Tibial artery (tissue), 4 donors: ENCODE measurements at regions not wholly inside any gene's neighbourhood (a gene's known extent, or its start where the extent isn't known, plus 50 kb on each side); places are given as distances from the start of the nearest gene placed in this dataset.
A peak's percentile ranks its signal among the peaks of the same experiment; 100 is the strongest.
"Not testable (repeated sequence)": the region's sequence is repeated elsewhere in the genome, so short reads cannot be mapped to it uniquely, and the experiment has no call there.

ENCODE experiments used
- DNase-seq, 2 donors: peaks; one replicate each; pipeline ENCODE4 v3.0.0-alpha.2; 2019
- H3K27ac ChIP-seq, 2 donors: fragments of 200-600 bp; sonication (generic) in 1 of 2; 1 replicate in 1 of 2; 2 replicates in 1 of 2; pipeline ENCODE4 v1.5.1; 2018 to 2019; ENCODE audit warnings: mild to moderate bottlenecking in 1 of 2
- H3K27me3 ChIP-seq, 2 donors: fragments of 200-600 bp; sonication (generic) in 1 of 2; one replicate each; pipeline versions ENCODE4 v1.5.1 to v1.6.0; 2016 to 2019
- H3K36me3 ChIP-seq, 3 donors: fragments of 200-600 bp; sonication (generic) in 2 of 3; one replicate each; pipeline ENCODE4 v1.5.1; 2016 to 2019; ENCODE audit warnings: mild to moderate bottlenecking in 2 of 3
- H3K4me1 ChIP-seq, 4 donors: fragments of 200-600 bp; sonication (generic) in 2 of 4; 1 replicate in 3 of 4; 2 replicates in 1 of 4; pipeline ENCODE4 v1.5.1; 2016 to 2019
- H3K4me3 ChIP-seq, 2 donors: fragments of 200-600 bp; sonication (generic) in 1 of 2; 1 replicate in 1 of 2; 2 replicates in 1 of 2; pipeline ENCODE4 v1.5.1; 2018 to 2019; ENCODE audit warnings: mild to moderate bottlenecking in 2 of 2
- H3K9me3 ChIP-seq, 3 donors: fragments of 200-600 bp; sonication (generic) in 1 of 3; one replicate each; pipeline ENCODE4 v1.5.1; 2016 to 2019
- intact Hi-C: fragments of 100-400 bp; cut with DNase I; formaldehyde crosslinking; loops from one replicate; pipeline ENCODE4 v1.15.0; 2023; ENCODE audit warnings: low total_unique reads

GRCh38 chr14:19511055-19511454 lies 76.9 kb upstream of the POTEG start:
- H3K9me3 ChIP-seq, H3K27me3 ChIP-seq, DNase-seq, H3K4me3 ChIP-seq, H3K36me3 ChIP-seq, intact Hi-C loops, H3K4me1 ChIP-seq, H3K27ac ChIP-seq: not testable (repeated sequence)

GRCh38 chr14:19489475-19489874 lies 55.3 kb upstream of the POTEG start:
- H3K4me3 ChIP-seq, H3K9me3 ChIP-seq, DNase-seq, H3K27ac ChIP-seq, H3K36me3 ChIP-seq, intact Hi-C loops, H3K4me1 ChIP-seq, H3K27me3 ChIP-seq: not testable (repeated sequence)

- H3K27me3 ChIP-seq, H3K27ac ChIP-seq, H3K4me3 ChIP-seq, H3K36me3 ChIP-seq, H3K9me3 ChIP-seq, H3K4me1 ChIP-seq, intact Hi-C loops: not testable (repeated sequence)
- DNase-seq = peak in 1 of 2 donors; percentile 62
Measured at GRCh38 chr14:19488457-19488856, 54.3 kb upstream of the POTEG start.

GRCh38 chr14:19487690-19488089 lies 53.5 kb upstream of the POTEG start:
- DNase-seq, H3K4me3 ChIP-seq, H3K9me3 ChIP-seq, H3K4me1 ChIP-seq, intact Hi-C loops, H3K27me3 ChIP-seq, H3K27ac ChIP-seq, H3K36me3 ChIP-seq: not testable (repeated sequence)

GRCh38 chr14:19487265-19487664 lies 53.1 kb upstream of the POTEG start:
- H3K27me3 ChIP-seq, intact Hi-C loops, H3K4me3 ChIP-seq, H3K9me3 ChIP-seq, H3K36me3 ChIP-seq, H3K4me1 ChIP-seq, H3K27ac ChIP-seq: not testable (repeated sequence)
- DNase-seq = peak; percentile 18 to 58

- H3K27ac ChIP-seq, intact Hi-C loops: not testable (repeated sequence)
- peak in 1 of 2 donors; percentile 59 for DNase-seq
Measured at GRCh38 chr14:19485346-19485745, 51.2 kb upstream of the POTEG start.

More at GRCh38 chr14:19485346-19485745, 51.2 kb upstream of the POTEG start:
- not testable (repeated sequence) for H3K27me3 ChIP-seq, H3K4me1 ChIP-seq, H3K9me3 ChIP-seq, H3K4me3 ChIP-seq, H3K36me3 ChIP-seq
